Muscle of leg (tissue), 3 donors: ENCODE measurements at regions not wholly inside any gene's neighbourhood (a gene's known extent, or its start where the extent isn't known, plus 50 kb on each side); places are given as distances from the start of the nearest gene placed in this dataset.

Experiments
- DNase-seq: peaks from one replicate; pipeline ENCODE4 v3.0.0; 2013
- H3K27ac ChIP-seq: one replicate; pipeline ENCODE4 v1.5.1; 2013; ENCODE audit warnings: mild to moderate bottlenecking, low read length, control low read depth
- H3K27me3 ChIP-seq: one replicate; pipeline ENCODE4 v1.6.1; 2013; ENCODE audit warnings: low read length; ENCODE audit not compliant: control insufficient read depth, insufficient read depth
- H3K36me3 ChIP-seq: one replicate; pipeline ENCODE4 v1.6.1; 2013; ENCODE audit warnings: low read length; ENCODE audit not compliant: control insufficient read depth, insufficient read depth
- H3K4me1 ChIP-seq: one replicate; pipeline ENCODE4 v1.6.1; 2013; ENCODE audit warnings: low read length; ENCODE audit not compliant: control insufficient read depth, insufficient read depth
- H3K4me3 ChIP-seq: one replicate; pipeline ENCODE4 v1.5.1; 2013; ENCODE audit warnings: low read length, control low read depth
- H3K9me3 ChIP-seq: replicated peaks from 2 replicates; pipeline ENCODE4 v1.6.1; 2013; ENCODE audit warnings: low read depth, low read length; ENCODE audit not compliant: control insufficient read depth
- WGBS: methylation state at CpG from one replicate; pipeline ENCODE4 v1.1.5; 2013; ENCODE audit warnings: missing lambda C conversion rate; ENCODE audit not compliant: insufficient coverage; 5-methylcytosine and 5-hydroxymethylcytosine counted together

DNA sequence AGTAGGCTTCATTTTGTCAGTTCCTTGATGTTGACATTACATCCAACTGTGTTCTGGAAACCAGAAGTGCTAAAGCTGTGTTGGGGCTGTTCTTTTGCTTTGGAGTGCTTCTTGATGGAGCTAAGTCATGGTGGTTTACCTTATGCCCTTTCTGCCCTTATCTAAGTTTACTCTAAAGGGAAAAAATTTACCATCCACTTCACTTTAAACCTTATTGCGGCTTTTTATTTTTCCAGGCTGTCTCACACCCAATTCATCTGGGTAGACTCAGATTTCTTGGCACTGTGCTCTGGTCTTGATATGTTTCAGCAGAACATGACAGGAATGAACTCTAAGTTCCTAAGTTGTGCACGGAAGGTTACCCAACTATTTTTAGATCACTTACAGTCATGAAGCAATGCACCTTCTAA is 104.7 kb upstream of the TTC29 start:
- Histone ChIP-seq H3K4me1 (peaks cover 7% of the 10 kb centered on the region), H3K4me3 (no peak overlapping the region), H3K27me3 (no peaks in the 10 kb centered on the region), H3K27ac (no peak overlapping the region), H3K9me3 (peaks cover 7% of the 10 kb centered on the region), H3K36me3 (no peaks in the 10 kb centered on the region)
- peak; percentile 21 for DNase-seq
- WGBS: 33% methylated on average over 1 of the region's 2 CpGs

GRCh38 chr4:147052361-147052760 is 106.7 kb upstream of the TTC29 start:
- H3K27ac ChIP-seq: no peak overlapping the region
- no peaks in the 10 kb centered on the region for H3K36me3 ChIP-seq
- H3K4me1 ChIP-seq: peaks cover 7% of the 10 kb centered on the region
- H3K9me3 ChIP-seq: peaks cover 7% of the 10 kb centered on the region
- no peaks in the 10 kb centered on the region for H3K27me3 ChIP-seq
- WGBS: 67% methylated on average over 1 of the region's 2 CpGs
- no peak overlapping the region for H3K4me3 ChIP-seq
- no peak for DNase-seq

- no peak for DNase-seq
- Histone ChIP-seq H3K4me3 (no peak overlapping the region), H3K27ac (no peak overlapping the region), H3K36me3 (no peaks in the 10 kb centered on the region), H3K4me1 (peaks cover 9% of the 10 kb centered on the region), H3K9me3 (peaks cover 3% of the 10 kb centered on the region), H3K27me3 (no peaks in the 10 kb centered on the region)
- WGBS: no CpG with 5 or more reads among the region's 2 CpGs
Observed at GRCh38 chr4:147054228-147054872, 108.7 kb upstream of the TTC29 start.

DNA sequence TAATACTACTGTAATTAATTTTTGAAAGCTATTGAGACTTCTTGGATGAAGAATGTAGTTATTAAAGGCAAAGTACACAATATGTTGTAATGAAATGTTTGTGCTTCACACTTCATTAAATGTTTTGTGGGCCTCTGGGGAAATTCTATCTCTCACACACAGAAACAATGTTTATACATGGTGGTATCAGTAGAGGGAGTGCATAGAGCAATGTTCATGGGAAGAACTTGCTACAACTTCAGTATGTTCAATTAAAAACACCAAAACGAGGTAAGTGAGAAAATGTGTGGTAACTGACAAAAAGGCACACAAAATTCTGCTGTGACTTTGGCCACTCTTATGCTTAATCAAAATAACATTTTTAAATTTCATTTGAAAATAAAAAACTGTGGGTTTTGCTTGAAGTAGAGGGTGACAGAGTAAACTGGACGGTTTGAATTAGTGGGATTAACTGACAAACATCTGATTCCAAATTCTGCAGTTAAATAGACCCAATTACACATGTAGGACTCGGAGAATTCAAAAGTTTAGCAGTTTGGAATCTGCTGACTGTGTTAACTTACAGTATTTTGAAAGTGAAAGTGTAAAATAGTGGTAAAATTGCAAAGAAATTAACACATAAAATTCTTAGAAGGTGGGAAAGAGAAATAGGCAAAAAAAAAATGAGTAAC is 111.4 kb upstream of the TTC29 start:
- Histone ChIP-seq H3K4me1 (peaks cover 9% of the 10 kb centered on the region), H3K9me3 (no peaks in the 10 kb centered on the region), H3K36me3 (no peaks in the 10 kb centered on the region), H3K4me3 (peak overlapping the region; percentile 7), H3K27me3 (no peaks in the 10 kb centered on the region), H3K27ac (peak overlapping the region; percentile 23)
- WGBS: no CpG with 5 or more reads among the region's 3 CpGs
- peak; percentile 49 for DNase-seq

DNA sequence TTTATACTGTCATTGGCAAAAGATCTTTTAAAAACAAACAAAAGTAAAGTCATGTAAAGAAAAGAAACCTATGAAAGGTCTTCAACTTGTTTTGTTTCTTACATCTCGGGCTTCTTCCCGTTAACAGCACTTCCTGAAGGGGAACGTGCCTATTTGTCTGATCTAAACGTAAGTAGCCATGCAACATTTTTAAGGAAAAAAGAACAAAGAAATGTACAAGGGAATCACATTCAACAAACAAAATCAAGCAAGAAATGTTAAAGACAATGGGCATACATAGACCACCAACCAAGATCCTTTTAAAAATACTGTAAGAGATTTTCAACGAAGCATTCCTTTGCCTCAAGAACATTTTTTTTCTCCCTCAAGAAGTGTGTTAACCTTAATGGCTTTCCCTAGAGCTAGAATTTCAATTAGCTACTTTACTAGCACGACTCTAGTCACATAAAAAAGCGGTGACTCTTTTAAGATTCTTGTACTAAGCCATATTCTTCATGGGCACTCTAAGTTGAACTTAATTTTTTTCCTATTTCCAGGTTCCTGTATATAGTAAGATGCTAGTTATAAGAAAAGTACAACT is 112.0 kb upstream of the TTC29 start:
- Histone ChIP-seq H3K36me3 (no peaks in the 10 kb centered on the region), H3K4me3 (peak overlapping the region; percentile 7), H3K9me3 (no peaks in the 10 kb centered on the region), H3K27me3 (no peaks in the 10 kb centered on the region), H3K4me1 (peaks cover 9% of the 10 kb centered on the region), H3K27ac (peak overlapping the region; percentile 23)
- WGBS: 43% methylated on average over 1 of the region's 7 CpGs
- peak; percentile 63 for DNase-seq

- H3K9me3 ChIP-seq: no peaks in the 10 kb centered on the region
- H3K4me3 ChIP-seq: no peak overlapping the region
- H3K27ac ChIP-seq: no peak overlapping the region
- H3K36me3 ChIP-seq: no peaks in the 10 kb centered on the region
- no peak for DNase-seq
- WGBS: no CpG with 5 or more reads among the region's 6 CpGs
- peaks cover 9% of the 10 kb centered on the region for H3K4me1 ChIP-seq
- H3K27me3 ChIP-seq: no peaks in the 10 kb centered on the region
Observed at GRCh38 chr4:147059064-147059731, 113.5 kb upstream of the TTC29 start.

DNA sequence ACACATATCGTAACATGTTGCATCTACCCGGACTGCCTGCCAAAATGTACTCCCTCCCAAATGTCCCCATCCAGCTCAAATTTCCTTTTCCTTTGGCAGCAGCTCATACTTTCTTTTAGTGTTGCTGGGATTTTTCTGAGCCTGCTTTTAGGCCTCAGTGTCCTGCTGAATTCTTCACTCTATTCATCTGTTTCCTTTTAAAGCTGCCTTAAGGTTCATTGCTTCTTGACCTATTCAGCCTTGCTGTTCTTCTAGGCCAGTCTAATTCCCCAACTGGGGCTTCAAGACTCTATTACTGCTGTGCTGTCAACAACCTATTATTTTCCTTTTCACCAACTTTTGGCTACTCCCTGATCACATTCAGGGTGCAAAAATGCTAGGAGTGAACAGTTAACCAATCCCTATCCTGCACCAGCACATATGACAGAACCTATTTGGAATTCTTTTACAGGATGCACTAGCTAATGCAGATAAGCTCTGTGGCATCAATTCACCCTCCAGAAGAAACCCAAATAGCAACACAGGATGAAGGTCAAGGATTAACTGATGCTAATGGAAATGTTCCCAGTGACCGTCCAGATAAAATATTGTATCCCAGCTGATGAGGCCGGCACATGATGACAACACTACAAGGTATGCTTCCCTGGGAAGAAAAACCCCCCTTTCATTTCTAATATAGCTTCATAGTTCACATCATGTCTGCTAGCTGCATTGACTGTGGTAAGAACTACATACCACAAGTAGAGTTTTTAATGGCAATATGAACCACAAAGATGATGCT is 114.7 kb upstream of the TTC29 start:
- Histone ChIP-seq H3K9me3 (no peaks in the 10 kb centered on the region), H3K36me3 (no peaks in the 10 kb centered on the region), H3K4me3 (no peak overlapping the region), H3K27ac (peak overlapping the region; percentile 66), H3K4me1 (peaks cover 9% of the 10 kb centered on the region), H3K27me3 (no peaks in the 10 kb centered on the region)
- WGBS: 0% methylated on average over 2 of the region's 4 CpGs
- peak; percentile 94 for DNase-seq

GRCh38 chr4:147064856-147065255 is 119.2 kb upstream of the TTC29 start:
- H3K27me3 ChIP-seq: no peaks in the 10 kb centered on the region
- no peak for DNase-seq
- WGBS: 89% methylated on average over 3 of the region's 5 CpGs

DNA sequence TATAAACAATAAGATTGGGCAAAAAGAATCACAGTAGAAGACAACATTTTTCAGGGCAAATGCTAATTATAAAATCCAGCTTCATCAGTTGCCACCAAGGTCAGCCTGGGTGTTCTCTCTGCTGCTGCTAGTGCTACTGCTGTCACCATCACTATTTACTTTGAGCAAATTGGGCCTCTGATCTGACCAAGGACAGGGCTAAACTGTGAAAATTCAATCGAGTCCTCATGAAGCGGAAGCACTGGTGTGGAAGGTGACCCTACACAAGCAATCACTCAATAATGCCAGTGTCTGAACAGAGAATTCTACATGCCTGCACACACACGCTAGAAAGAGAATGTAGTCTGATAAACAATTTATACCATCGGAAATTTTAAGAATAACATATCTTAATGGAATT is 122.9 kb upstream of the TTC29 start:
- no peaks in the 10 kb centered on the region for H3K4me1 ChIP-seq
- no peaks in the 10 kb centered on the region for H3K27me3 ChIP-seq
- H3K36me3 ChIP-seq: no peaks in the 10 kb centered on the region
- no peak overlapping the region for H3K4me3 ChIP-seq
- DNase-seq: no peak
- no CpG with 5 or more reads among the region's 4 CpGs for WGBS
- H3K27ac ChIP-seq: no peak overlapping the region
- no peaks in the 10 kb centered on the region for H3K9me3 ChIP-seq

More at GRCh38 chr4:147064856-147065255, 119.2 kb upstream of the TTC29 start:
- Histone ChIP-seq H3K4me3 (no peak overlapping the region), H3K27ac (no peak overlapping the region), H3K36me3 (no peaks in the 10 kb centered on the region), H3K9me3 (no peaks in the 10 kb centered on the region), H3K4me1 (peaks cover 7% of the 10 kb centered on the region)
